ENCODE measurements at regions not wholly inside any gene's neighbourhood (a gene's known extent, or its start where the extent isn't known, plus 50 kb on each side); places are given as distances from the start of the nearest gene placed in this dataset.

- WGBS (ENCODE audit: low lambda C conversion rate, missing lambda C conversion rate): 83% methylated on average over 3 of the region's 3 CpGs
- peaks cover 5% of the 10 kb centered on the region for H3K27me3 ChIP-seq
- no peak overlapping the region for H3K4me3 ChIP-seq
- TF ChIP-seq CTCF (IDR thresholded peaks at IDR 0.05; ENCODE audit: poor library complexity) (no peak), EZH2phosphoT487 (IDR thresholded peaks at IDR 0.05; ENCODE audit: low read depth, severe bottlenecking, unreplicated experiment) (no peak), EZH2 (IDR thresholded peaks at IDR 0.05; ENCODE audit: borderline replicate concordance) (no peak)
- no peak overlapping the region for H3K27ac ChIP-seq
- no peaks in the 10 kb centered on the region for H3K4me1 ChIP-seq (ENCODE audit: insufficient read depth)
- no peaks in the 10 kb centered on the region for H3K36me3 ChIP-seq (replicated peaks; ENCODE audit: insufficient read depth, low read depth)
- no peak overlapping the region for H3K4me2 ChIP-seq
- H3K79me2 ChIP-seq: no peaks in the 10 kb centered on the region
- no peaks in the 10 kb centered on the region for H3K9me3 ChIP-seq (ENCODE audit: low read depth)
- H4K20me1 ChIP-seq (ENCODE audit: insufficient read depth, poor library complexity, severe bottlenecking): no peaks in the 10 kb centered on the region
- no peak overlapping the region for H2AFZ ChIP-seq
- no peaks in the 10 kb centered on the region for H3K9me2 ChIP-seq (replicated peaks; ENCODE audit: insufficient read depth)
- no peak for DNase-seq (ENCODE audit: low spot score)
These were observed 306.9 kb downstream of the LRFN2 start for GRCh38 chr6:40280231-40280630.

- 89% methylated on average over 15 of the region's 15 CpGs for WGBS (ENCODE audit: low lambda C conversion rate, missing lambda C conversion rate)
- DNase-seq (ENCODE audit: low spot score): no peak
- no peak overlapping the region for H3K4me2 ChIP-seq
These were observed 311.0 kb downstream of the LRFN2 start for GRCh38 chr6:40276141-40276540.

GRCh38 chr6:40274058-40274457, 313.1 kb downstream of the LRFN2 start:
- Histone ChIP-seq H3K9me2 (replicated peaks; ENCODE audit: insufficient read depth) (no peaks in the 10 kb centered on the region), H3K4me3 (no peak overlapping the region), H3K36me3 (replicated peaks; ENCODE audit: insufficient read depth, low read depth) (no peaks in the 10 kb centered on the region), H2AFZ (no peak overlapping the region), H3K4me1 (ENCODE audit: insufficient read depth) (no peaks in the 10 kb centered on the region), H3K27me3 (no peaks in the 10 kb centered on the region), H3K27ac (no peak overlapping the region), H3K4me2 (no peak overlapping the region), H4K20me1 (ENCODE audit: insufficient read depth, poor library complexity, severe bottlenecking) (no peaks in the 10 kb centered on the region), H3K9me3 (ENCODE audit: low read depth) (no peaks in the 10 kb centered on the region), H3K79me2 (no peaks in the 10 kb centered on the region)
- TF ChIP-seq CTCF (IDR thresholded peaks at IDR 0.05; ENCODE audit: poor library complexity) (no peak), EZH2 (IDR thresholded peaks at IDR 0.05; ENCODE audit: borderline replicate concordance) (no peak), EZH2phosphoT487 (IDR thresholded peaks at IDR 0.05; ENCODE audit: low read depth, severe bottlenecking, unreplicated experiment) (no peak)
- DNase-seq (ENCODE audit: low spot score): no peak
- 73% methylated on average over 2 of the region's 2 CpGs for WGBS (ENCODE audit: low lambda C conversion rate, missing lambda C conversion rate)

More at GRCh38 chr6:40276141-40276540, 311.0 kb downstream of the LRFN2 start:
- no peak overlapping the region for H3K4me3 ChIP-seq
- H3K27me3 ChIP-seq: no peaks in the 10 kb centered on the region
- H3K36me3 ChIP-seq (replicated peaks; ENCODE audit: insufficient read depth, low read depth): no peaks in the 10 kb centered on the region
- TF ChIP-seq EZH2phosphoT487 (IDR thresholded peaks at IDR 0.05; ENCODE audit: low read depth, severe bottlenecking, unreplicated experiment) (no peak), CTCF (IDR thresholded peaks at IDR 0.05; ENCODE audit: poor library complexity) (no peak), EZH2 (IDR thresholded peaks at IDR 0.05; ENCODE audit: borderline replicate concordance) (no peak)
- no peaks in the 10 kb centered on the region for H3K9me3 ChIP-seq (ENCODE audit: low read depth)
- no peak overlapping the region for H2AFZ ChIP-seq
- H3K27ac ChIP-seq: no peak overlapping the region
- no peaks in the 10 kb centered on the region for H3K9me2 ChIP-seq (replicated peaks; ENCODE audit: insufficient read depth)
- H4K20me1 ChIP-seq (ENCODE audit: insufficient read depth, poor library complexity, severe bottlenecking): no peaks in the 10 kb centered on the region
- H3K79me2 ChIP-seq: no peaks in the 10 kb centered on the region
- no peaks in the 10 kb centered on the region for H3K4me1 ChIP-seq (ENCODE audit: insufficient read depth)

- Histone ChIP-seq H3K4me2 (no peak overlapping the region), H3K9me2 (replicated peaks; ENCODE audit: insufficient read depth) (no peaks in the 10 kb centered on the region), H3K4me3 (no peak overlapping the region), H3K36me3 (replicated peaks; ENCODE audit: insufficient read depth, low read depth) (no peaks in the 10 kb centered on the region), H3K4me1 (ENCODE audit: insufficient read depth) (no peaks in the 10 kb centered on the region), H4K20me1 (ENCODE audit: insufficient read depth, poor library complexity, severe bottlenecking) (no peaks in the 10 kb centered on the region), H3K79me2 (no peaks in the 10 kb centered on the region), H2AFZ (no peak overlapping the region), H3K27ac (no peak overlapping the region), H3K9me3 (ENCODE audit: low read depth) (no peaks in the 10 kb centered on the region), H3K27me3 (no peaks in the 10 kb centered on the region)
- TF ChIP-seq EZH2 (IDR thresholded peaks at IDR 0.05; ENCODE audit: borderline replicate concordance): no peak
- DNase-seq (ENCODE audit: low spot score): no peak
- 60% methylated on average over 5 of the region's 5 CpGs for WGBS (ENCODE audit: low lambda C conversion rate, missing lambda C conversion rate)
These were observed 318.6 kb downstream of the LRFN2 start for GRCh38 chr6:40268614-40269013.
